ENCODE measurements at regions not wholly inside any gene's neighbourhood (a gene's known extent, or its start where the extent isn't known, plus 50 kb on each side); places are given as distances from the start of the nearest gene placed in this dataset.

DNA sequence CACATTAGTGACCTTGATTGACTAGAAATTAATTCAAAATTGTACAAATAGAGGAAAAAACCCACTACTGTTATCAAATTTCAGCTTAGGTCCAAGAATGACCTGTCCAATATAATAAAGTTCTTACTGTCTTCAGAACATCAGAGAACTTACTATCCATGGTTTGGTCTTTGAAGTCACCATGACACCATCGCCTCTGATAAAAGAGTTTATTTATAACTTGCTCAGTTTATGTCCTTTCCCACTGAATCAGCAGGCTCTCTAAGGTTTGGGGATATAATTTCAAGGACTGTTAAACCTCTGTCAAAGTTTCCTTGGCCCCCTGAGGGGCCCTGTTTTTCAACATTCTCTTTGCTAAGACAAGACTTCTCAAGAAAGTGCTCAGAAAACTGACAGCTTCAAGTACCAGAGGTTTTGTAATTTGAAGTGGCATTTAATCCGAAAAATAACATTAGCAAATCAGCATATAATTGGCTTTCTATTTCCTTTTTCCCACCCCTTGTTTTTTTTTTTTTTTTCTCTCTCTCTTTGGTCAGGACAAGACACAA is 191.7 kb upstream of the FERD3L start:
- H3K9me2 ChIP-seq, result no peaks in the 10 kb centered on the region; the same call in 1 of the 2 replicates
- H3K79me2 ChIP-seq (ENCODE audit: insufficient read depth), result no peaks in the 10 kb centered on the region
- CTCF ChIA-PET, result interaction anchor here (1.5 kb wide), 1 partner anchor 11 kb away, joined by 4 read pairs; no protein-coding TSS in a partner anchor
- no peaks in the 10 kb centered on the region for H3F3A ChIP-seq (replicated peaks; ENCODE audit: insufficient read depth)
- no peak overlapping the region for H3K4me3 ChIP-seq (ENCODE audit: low read depth in 2 of 2, low read length in 1 of 2)
- H3K27me3 ChIP-seq (ENCODE audit: insufficient read depth), result peaks cover 22% of the 10 kb centered on the region
- TF ChIP-seq CHD2 (IDR thresholded peaks at IDR 0.05; ENCODE audit: low read length, partially characterized antibody) (no peak), TEAD4 (IDR thresholded peaks at IDR 0.05; ENCODE audit: borderline replicate concordance, insufficient read depth) (no peak), GABPA (IDR thresholded peaks at IDR 0.05; ENCODE audit: low read depth) (no peak), RFX5 (IDR thresholded peaks at IDR 0.05; ENCODE audit: low read length) (no peak), JUND (IDR thresholded peaks at IDR 0.05) (no peak), GATA2 (CRISPR knock-in tag; IDR thresholded peaks at IDR 0.05) (no peak), EP300 (IDR thresholded peaks at IDR 0.05; ENCODE audit: borderline replicate concordance in 1 of 2, low read depth in 1 of 2, low read length in 1 of 2) (no peak), ELF1 (IDR thresholded peaks at IDR 0.05) (no peak), MEF2A (IDR thresholded peaks at IDR 0.05; ENCODE audit: borderline replicate concordance, low read depth) (no peak)
- TF ChIP-seq, protein P1, sequence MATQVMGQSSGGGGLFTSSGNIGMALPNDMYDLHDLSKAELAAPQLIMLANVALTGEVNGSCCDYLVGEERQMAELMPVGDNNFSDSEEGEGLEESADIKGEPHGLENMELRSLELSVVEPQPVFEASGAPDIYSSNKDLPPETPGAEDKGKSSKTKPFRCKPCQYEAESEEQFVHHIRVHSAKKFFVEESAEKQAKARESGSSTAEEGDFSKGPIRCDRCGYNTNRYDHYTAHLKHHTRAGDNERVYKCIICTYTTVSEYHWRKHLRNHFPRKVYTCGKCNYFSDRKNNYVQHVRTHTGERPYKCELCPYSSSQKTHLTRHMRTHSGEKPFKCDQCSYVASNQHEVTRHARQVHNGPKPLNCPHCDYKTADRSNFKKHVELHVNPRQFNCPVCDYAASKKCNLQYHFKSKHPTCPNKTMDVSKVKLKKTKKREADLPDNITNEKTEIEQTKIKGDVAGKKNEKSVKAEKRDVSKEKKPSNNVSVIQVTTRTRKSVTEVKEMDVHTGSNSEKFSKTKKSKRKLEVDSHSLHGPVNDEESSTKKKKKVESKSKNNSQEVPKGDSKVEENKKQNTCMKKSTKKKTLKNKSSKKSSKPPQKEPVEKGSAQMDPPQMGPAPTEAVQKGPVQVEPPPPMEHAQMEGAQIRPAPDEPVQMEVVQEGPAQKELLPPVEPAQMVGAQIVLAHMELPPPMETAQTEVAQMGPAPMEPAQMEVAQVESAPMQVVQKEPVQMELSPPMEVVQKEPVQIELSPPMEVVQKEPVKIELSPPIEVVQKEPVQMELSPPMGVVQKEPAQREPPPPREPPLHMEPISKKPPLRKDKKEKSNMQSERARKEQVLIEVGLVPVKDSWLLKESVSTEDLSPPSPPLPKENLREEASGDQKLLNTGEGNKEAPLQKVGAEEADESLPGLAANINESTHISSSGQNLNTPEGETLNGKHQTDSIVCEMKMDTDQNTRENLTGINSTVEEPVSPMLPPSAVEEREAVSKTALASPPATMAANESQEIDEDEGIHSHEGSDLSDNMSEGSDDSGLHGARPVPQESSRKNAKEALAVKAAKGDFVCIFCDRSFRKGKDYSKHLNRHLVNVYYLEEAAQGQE (IDR thresholded peaks at IDR 0.05; ENCODE audit: low read depth, low read length), result no peak
- no peaks in the 10 kb centered on the region for H3K4me1 ChIP-seq (ENCODE audit: control insufficient read depth in 1 of 2, insufficient read depth in 2 of 2, low read depth in 1 of 2, low read length in 1 of 2)
- WGBS (ENCODE audit: low lambda C conversion rate), result 0% methylated on average over 2 of the region's 2 CpGs
- H3K36me3 ChIP-seq (replicated peaks in 1 of 2; ENCODE audit: control insufficient read depth in 1 of 2, insufficient read depth in 2 of 2, low read length in 1 of 2), result no peaks in the 10 kb centered on the region
- no peak for DNase-seq
- POLR2A ChIA-PET, result no interaction called here
- no peak overlapping the region for H3K4me2 ChIP-seq
- no peak overlapping the region for H2AFZ ChIP-seq (ENCODE audit: low read depth)
- H3K27ac ChIP-seq (ENCODE audit: low read depth in 2 of 2, low read length in 1 of 2), result no peak overlapping the region
- no peaks in the 10 kb centered on the region for H4K20me1 ChIP-seq (ENCODE audit: insufficient read depth)
- H3K9me3 ChIP-seq, result no peaks in the 10 kb centered on the region
- no peak overlapping the region for H3K9ac ChIP-seq

DNA sequence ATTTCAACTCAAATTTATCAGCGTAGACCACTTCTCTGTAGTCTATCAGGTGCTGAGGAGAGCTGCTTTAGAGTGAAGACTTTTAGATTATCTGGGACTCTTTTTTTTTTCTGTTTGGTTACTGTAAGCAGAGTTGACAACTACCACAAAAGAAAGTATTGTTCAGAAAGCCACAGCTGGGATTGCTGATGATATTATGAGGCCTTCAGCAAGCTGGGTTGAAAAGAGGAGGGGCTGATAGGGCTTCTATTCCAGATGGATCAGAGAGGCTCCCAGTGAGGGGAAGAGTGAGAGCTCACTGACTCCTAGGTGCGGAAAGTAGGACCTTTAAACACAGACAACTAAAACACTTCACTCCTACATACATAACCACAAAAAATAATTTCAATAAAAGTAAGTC is 188.5 kb upstream of the FERD3L start:
- H3K79me2 ChIP-seq (ENCODE audit: insufficient read depth), result no peaks in the 10 kb centered on the region
- no peaks in the 10 kb centered on the region for H3K36me3 ChIP-seq (replicated peaks in 1 of 2; ENCODE audit: control insufficient read depth in 1 of 2, insufficient read depth in 2 of 2, low read length in 1 of 2)
- no peaks in the 10 kb centered on the region for H3K4me1 ChIP-seq (ENCODE audit: control insufficient read depth in 1 of 2, insufficient read depth in 2 of 2, low read depth in 1 of 2, low read length in 1 of 2)
- DNase-seq, result no peak
- ChIA-PET POLR2A (no interaction called here), CTCF (no interaction called here)
- H3K9me3 ChIP-seq, result no peaks in the 10 kb centered on the region
- H3K27ac ChIP-seq (ENCODE audit: low read depth in 2 of 2, low read length in 1 of 2), result no peak overlapping the region
- no peak overlapping the region for H3K4me2 ChIP-seq
- H4K20me1 ChIP-seq (ENCODE audit: insufficient read depth), result no peaks in the 10 kb centered on the region
- no peaks in the 10 kb centered on the region for H3F3A ChIP-seq (replicated peaks; ENCODE audit: insufficient read depth)
- no peak overlapping the region for H3K9ac ChIP-seq
- WGBS (ENCODE audit: low lambda C conversion rate), result 13% methylated on average over 2 of the region's 2 CpGs
- H3K4me3 ChIP-seq (ENCODE audit: low read depth in 2 of 2, low read length in 1 of 2), result no peak overlapping the region
- no peak for TF ChIP-seq FOXM1 (IDR thresholded peaks at IDR 0.05; ENCODE audit: low read depth)
- TF ChIP-seq EZH2phosphoT487 (IDR thresholded peaks at IDR 0.05; ENCODE audit: borderline replicate concordance, low read depth), result no peak
- no peak for TF ChIP-seq FOXJ3 (CRISPR knock-in tag; IDR thresholded peaks at IDR 0.05)
- TF ChIP-seq, protein P2, sequence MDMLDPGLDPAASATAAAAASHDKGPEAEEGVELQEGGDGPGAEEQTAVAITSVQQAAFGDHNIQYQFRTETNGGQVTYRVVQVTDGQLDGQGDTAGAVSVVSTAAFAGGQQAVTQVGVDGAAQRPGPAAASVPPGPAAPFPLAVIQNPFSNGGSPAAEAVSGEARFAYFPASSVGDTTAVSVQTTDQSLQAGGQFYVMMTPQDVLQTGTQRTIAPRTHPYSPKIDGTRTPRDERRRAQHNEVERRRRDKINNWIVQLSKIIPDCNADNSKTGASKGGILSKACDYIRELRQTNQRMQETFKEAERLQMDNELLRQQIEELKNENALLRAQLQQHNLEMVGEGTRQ (IDR thresholded peaks at IDR 0.05; ENCODE audit: borderline replicate concordance, low read depth, low read length), result no peak
- TF ChIP-seq CHD2 (IDR thresholded peaks at IDR 0.05; ENCODE audit: low read length, partially characterized antibody), result no peak
- TF ChIP-seq NFIC (IDR thresholded peaks at IDR 0.05; ENCODE audit: borderline replicate concordance), result no peak
- TF ChIP-seq, protein P3, sequence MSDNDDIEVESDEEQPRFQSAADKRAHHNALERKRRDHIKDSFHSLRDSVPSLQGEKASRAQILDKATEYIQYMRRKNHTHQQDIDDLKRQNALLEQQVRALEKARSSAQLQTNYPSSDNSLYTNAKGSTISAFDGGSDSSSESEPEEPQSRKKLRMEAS (IDR thresholded peaks at IDR 0.05; ENCODE audit: low read depth), result no peak
- TF ChIP-seq RAD21 (IDR thresholded peaks at IDR 0.05; ENCODE audit: low read length), result no peak
- no peak for TF ChIP-seq FOSL2 (IDR thresholded peaks at IDR 0.05; ENCODE audit: borderline replicate concordance, low read depth)
- TF ChIP-seq GABPA (IDR thresholded peaks at IDR 0.05; ENCODE audit: low read depth), result no peak
- TF ChIP-seq, protein P4, sequence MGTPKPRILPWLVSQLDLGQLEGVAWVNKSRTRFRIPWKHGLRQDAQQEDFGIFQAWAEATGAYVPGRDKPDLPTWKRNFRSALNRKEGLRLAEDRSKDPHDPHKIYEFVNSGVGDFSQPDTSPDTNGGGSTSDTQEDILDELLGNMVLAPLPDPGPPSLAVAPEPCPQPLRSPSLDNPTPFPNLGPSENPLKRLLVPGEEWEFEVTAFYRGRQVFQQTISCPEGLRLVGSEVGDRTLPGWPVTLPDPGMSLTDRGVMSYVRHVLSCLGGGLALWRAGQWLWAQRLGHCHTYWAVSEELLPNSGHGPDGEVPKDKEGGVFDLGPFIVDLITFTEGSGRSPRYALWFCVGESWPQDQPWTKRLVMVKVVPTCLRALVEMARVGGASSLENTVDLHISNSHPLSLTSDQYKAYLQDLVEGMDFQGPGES (IDR thresholded peaks at IDR 0.05; ENCODE audit: low read depth, low read length), result no peak
- TF ChIP-seq, protein P1 (IDR thresholded peaks at IDR 0.05; ENCODE audit: low read depth, low read length), result no peak
- H3K27me3 ChIP-seq (ENCODE audit: insufficient read depth), result no peaks in the 10 kb centered on the region
- H2AFZ ChIP-seq (ENCODE audit: low read depth), result no peak overlapping the region
- no peaks in the 10 kb centered on the region; the same call in 1 of the 2 replicates for H3K9me2 ChIP-seq
